HG03135 (cell line): ENCODE measurements at regions not wholly inside any gene's neighbourhood (a gene's known extent, or its start where the extent isn't known, plus 50 kb on each side); places are given as distances from the start of the nearest gene placed in this dataset.

ENCODE experiments used
- ATAC-seq: cut with Tn5 transposase; IDR thresholded peaks from one replicate; pipeline ENCODE4 v1.9.1; 2021; ENCODE audit warnings: mild to moderate bottlenecking, moderate library complexity; ENCODE audit not compliant: unreplicated experiment

DNA sequence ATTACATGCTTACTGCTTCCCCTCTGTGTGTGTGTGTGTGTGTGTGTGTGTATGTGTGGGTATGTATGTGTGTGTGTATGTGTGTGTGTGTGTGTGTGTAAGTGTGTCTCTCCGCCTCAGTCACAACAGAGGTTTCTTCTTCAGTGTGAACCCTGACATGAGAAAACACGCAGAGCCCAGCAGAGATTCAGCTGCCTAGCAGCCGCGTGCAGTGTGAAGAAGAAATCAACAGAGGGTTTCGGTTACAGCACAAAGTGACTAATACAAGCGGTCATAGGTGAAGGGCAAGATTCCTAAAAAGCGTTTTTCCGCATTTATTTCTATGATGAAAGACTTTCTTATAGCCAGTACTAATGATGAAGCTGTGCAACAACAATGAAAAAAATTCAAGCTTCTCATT, 55.3 kb upstream of the ZFP42 start:
- no peak for ATAC-seq

DNA sequence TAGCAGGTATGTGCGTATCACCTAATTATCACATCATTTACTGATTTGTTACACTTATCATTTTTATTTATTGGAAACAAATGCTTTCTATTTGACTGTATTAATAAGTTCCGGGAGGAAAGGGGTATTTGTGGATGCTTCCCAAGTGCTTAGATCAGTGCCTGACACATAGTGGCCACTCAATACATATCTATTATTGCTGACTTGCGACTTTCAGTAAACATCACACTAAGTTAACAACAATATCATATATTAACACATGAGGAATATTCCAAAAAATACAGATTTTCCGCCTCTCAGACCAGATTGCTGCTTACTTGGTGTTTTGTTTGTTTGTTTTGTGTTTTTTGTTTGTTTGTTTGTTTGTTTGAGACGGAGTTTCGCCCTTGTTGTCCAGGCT, 52.6 kb upstream of the ZFP42 start:
- no peak for ATAC-seq

DNA sequence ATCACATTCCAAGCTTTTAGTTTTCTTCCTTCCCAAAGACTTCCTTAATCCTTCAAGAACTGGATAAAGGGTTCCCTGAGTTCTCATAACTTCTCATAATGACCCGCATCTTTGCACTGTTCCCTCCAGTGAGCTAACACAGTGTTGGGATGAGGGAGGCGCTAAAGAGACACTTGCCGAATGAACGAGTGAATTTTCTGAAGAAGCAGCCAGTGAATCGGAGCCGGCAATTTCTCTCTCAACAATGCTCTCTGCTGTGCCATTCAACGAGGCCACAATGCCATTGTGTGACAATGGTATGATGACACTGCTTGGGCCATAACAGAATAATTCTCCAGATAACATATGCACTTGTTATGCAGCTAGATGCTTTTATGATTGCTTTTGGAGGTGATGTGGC, 51.4 kb upstream of the ZFP42 start:
- no peak for ATAC-seq
